Keratinocyte (primary cell): ENCODE measurements at regions not wholly inside any gene's neighbourhood (a gene's known extent, or its start where the extent isn't known, plus 50 kb on each side); places are given as distances from the start of the nearest gene placed in this dataset.

Experiments
- DNase-seq: peaks from one replicate; pipeline ENCODE4 v3.0.0-alpha.2; 2011; ENCODE audit warnings: low read depth, missing footprints, low spot score
- FAIRE-seq: peaks from 2 replicates; lab custom pipeline; 2011; peaks lifted over from hg19 to GRCh38; lab: Jason Lieb, UNC
- H2AFZ ChIP-seq: 2 replicates; pipeline ENCODE4 v1.6.0; 2012; ENCODE audit warnings: low read length, control low read depth, inconsistent platforms; ENCODE audit not compliant: control insufficient read depth
- H3K27ac ChIP-seq: 2 replicates; pipeline ENCODE4 v1.5.1; 2011; ENCODE audit warnings: low read length; ENCODE audit not compliant: control insufficient read depth, insufficient read depth
- H3K27me3 ChIP-seq: 3 replicates; pipeline ENCODE4 v1.6.0; 2011; ENCODE audit warnings: low read length; ENCODE audit not compliant: control insufficient read depth, insufficient read depth; ENCODE audit errors: extremely low read depth
- H3K36me3 ChIP-seq, 2 experiments: 2 replicates in 1 of 2; 3 replicates in 1 of 2; pipeline ENCODE4 v1.5.1; 2011; ENCODE audit warnings: low read length in 2 of 2, mild to moderate bottlenecking in 1 of 2; ENCODE audit not compliant: control insufficient read depth in 2 of 2, insufficient read depth in 2 of 2; ENCODE audit errors: extremely low read depth in 1 of 2
- H3K4me1 ChIP-seq: 3 replicates; pipeline ENCODE4 v1.5.1; 2011; ENCODE audit warnings: low read length; ENCODE audit not compliant: control insufficient read depth, insufficient read depth; ENCODE audit errors: extremely low read depth
- H3K4me2 ChIP-seq: 3 replicates; pipeline ENCODE4 v1.6.0; 2011; ENCODE audit warnings: low read depth, low read length; ENCODE audit not compliant: control insufficient read depth, insufficient read depth; ENCODE audit errors: extremely low read depth
- H3K4me3 ChIP-seq, 3 experiments: fragments of 200-600 bp in 1 of 3; sonication (generic) in 1 of 3; 2 replicates in 2 of 3; 3 replicates in 1 of 3; pipeline ENCODE4 v1.5.1; 2011 to 2016; ENCODE audit warnings: low read length in 3 of 3, mild to moderate bottlenecking in 3 of 3, control low read depth in 2 of 3, inconsistent platforms in 1 of 3, low read depth in 1 of 3, mixed read lengths in 1 of 3, mixed run types in 1 of 3, moderate library complexity in 1 of 3; ENCODE audit not compliant: control insufficient read depth in 2 of 3, insufficient read depth in 2 of 3; ENCODE audit errors: extremely low read depth in 1 of 3
- H3K79me2 ChIP-seq: 2 replicates; pipeline ENCODE4 v1.6.0; 2012; ENCODE audit warnings: low read length; ENCODE audit not compliant: control insufficient read depth, insufficient read depth
- H3K9ac ChIP-seq: 3 replicates; pipeline ENCODE4 v1.6.0; 2011; ENCODE audit warnings: low read length; ENCODE audit not compliant: control insufficient read depth, insufficient read depth; ENCODE audit errors: extremely low read depth
- H3K9me1 ChIP-seq: 3 replicates; pipeline ENCODE4 v1.6.0; 2011; ENCODE audit warnings: low read length; ENCODE audit not compliant: control insufficient read depth, insufficient read depth; ENCODE audit errors: extremely low read depth
- H3K9me3 ChIP-seq: 2 replicates; pipeline ENCODE4 v1.5.1; 2012; ENCODE audit warnings: low read depth, low read length; ENCODE audit not compliant: control insufficient read depth
- H4K20me1 ChIP-seq: 3 replicates; pipeline ENCODE4 v1.6.0; 2011; ENCODE audit warnings: low read length; ENCODE audit not compliant: control insufficient read depth, insufficient read depth; ENCODE audit errors: extremely low read depth
- EZH2 ChIP-seq: IDR thresholded peaks from one replicate; pipeline ENCODE4 v1.6.1; 2012; ENCODE audit warnings: inconsistent platforms, mild to moderate bottlenecking, low read length, moderate library complexity
- dilution Hi-C: fragments of 300-500 bp; cut with MboI; formaldehyde crosslinking; loops from one replicate; pipeline ENCODE4 v1.7.0; 2020; ENCODE audit warnings: low sequenced_read_pairs; ENCODE audit not compliant: extremely low pct_ligation_motif_present
- TF ChIP-seq, protein P1 (sequence below), 3 experiments: IDR thresholded peaks in 1 of 3; conservative IDR thresholded peaks in 1 of 3; optimal IDR thresholded peaks in 1 of 3; 2 replicates in 2 of 3; 3 replicates in 1 of 3; pipeline versions ENCODE3 to v1.5.1; 2011; ENCODE audit warnings: low read length in 3 of 3, mild to moderate bottlenecking in 3 of 3, moderate library complexity in 2 of 3, control low read depth in 1 of 3, inconsistent platforms in 1 of 3; ENCODE audit not compliant: insufficient read depth in 2 of 3; ENCODE audit errors: extremely low read depth in 1 of 3

DNA sequence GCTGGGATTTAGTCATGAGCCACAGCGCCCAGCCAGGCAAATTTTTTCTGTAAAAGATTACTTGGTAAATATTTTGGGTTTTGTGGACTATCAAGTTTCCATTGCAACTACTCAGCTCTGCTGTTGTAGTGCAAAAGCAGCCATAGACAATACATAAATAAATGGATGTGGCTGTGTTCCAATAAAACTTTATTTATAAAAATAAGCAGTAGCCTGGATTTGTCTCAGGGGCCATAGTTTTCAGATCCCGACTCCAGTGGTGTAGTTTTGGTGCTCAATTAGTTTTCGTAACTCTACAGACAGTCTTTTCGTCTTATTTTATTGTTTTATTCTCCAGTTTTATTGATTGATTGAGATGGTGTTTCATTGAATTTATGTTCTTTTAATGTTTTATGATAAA lies 80.1 kb upstream of the IVNS1ABP start:
- Histone ChIP-seq H3K36me3 (no peaks in the 10 kb centered on the region), H3K4me3 (no peak overlapping the region), H3K27ac (no peak overlapping the region), H3K27me3 (no peaks in the 10 kb centered on the region), H2AFZ (no peak overlapping the region), H3K9me3 (no peaks in the 10 kb centered on the region), H3K9ac (no peak overlapping the region), H4K20me1 (no peaks in the 10 kb centered on the region), H3K4me1 (peaks cover 25% of the 10 kb centered on the region), H3K79me2 (no peaks in the 10 kb centered on the region), H3K9me1 (no peaks in the 10 kb centered on the region), H3K4me2 (no peak overlapping the region)
- DNase-seq (no peak), FAIRE-seq (no peak)
- TF ChIP-seq EZH2, result no peak
- TF ChIP-seq, protein P1, sequence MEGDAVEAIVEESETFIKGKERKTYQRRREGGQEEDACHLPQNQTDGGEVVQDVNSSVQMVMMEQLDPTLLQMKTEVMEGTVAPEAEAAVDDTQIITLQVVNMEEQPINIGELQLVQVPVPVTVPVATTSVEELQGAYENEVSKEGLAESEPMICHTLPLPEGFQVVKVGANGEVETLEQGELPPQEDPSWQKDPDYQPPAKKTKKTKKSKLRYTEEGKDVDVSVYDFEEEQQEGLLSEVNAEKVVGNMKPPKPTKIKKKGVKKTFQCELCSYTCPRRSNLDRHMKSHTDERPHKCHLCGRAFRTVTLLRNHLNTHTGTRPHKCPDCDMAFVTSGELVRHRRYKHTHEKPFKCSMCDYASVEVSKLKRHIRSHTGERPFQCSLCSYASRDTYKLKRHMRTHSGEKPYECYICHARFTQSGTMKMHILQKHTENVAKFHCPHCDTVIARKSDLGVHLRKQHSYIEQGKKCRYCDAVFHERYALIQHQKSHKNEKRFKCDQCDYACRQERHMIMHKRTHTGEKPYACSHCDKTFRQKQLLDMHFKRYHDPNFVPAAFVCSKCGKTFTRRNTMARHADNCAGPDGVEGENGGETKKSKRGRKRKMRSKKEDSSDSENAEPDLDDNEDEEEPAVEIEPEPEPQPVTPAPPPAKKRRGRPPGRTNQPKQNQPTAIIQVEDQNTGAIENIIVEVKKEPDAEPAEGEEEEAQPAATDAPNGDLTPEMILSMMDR (optimal IDR thresholded peaks at IDR 0.05 in 1 of 3, IDR thresholded peaks at IDR 0.05 in 1 of 3, conservative IDR thresholded peaks at IDR 0.05 in 1 of 3; ENCODE audit: extremely low read depth in 1 of 3, insufficient read depth in 2 of 3, low read length in 3 of 3), result no peak
- dilution Hi-C loops, result no loop called here

DNA sequence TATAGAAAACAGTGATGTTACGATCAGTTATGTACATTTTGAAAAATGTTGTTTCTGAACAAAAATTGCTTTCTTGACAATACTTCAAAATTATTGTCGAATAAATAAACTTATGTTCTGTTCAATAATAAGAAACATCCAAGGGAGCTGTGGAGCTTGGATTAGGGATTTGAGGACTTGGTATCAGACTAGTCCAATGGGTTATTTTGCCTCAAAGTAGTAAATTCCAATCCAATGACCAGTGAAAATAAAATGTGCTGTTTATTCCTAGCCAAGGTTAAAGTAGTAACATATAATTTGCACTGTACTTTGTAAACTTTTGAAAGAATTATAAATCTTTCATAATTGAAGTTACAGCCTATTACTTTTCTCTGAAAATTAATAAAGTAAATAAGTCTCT lies 79.1 kb upstream of the IVNS1ABP start:
- TF ChIP-seq, protein P1 (optimal IDR thresholded peaks at IDR 0.05 in 1 of 3, IDR thresholded peaks at IDR 0.05 in 1 of 3, conservative IDR thresholded peaks at IDR 0.05 in 1 of 3; ENCODE audit: extremely low read depth in 1 of 3, insufficient read depth in 2 of 3, low read length in 3 of 3), result no peak
- no peak for TF ChIP-seq EZH2
- Histone ChIP-seq H3K9me1 (no peaks in the 10 kb centered on the region), H3K4me3 (no peak overlapping the region), H2AFZ (no peak overlapping the region), H3K9ac (no peak overlapping the region), H3K9me3 (no peaks in the 10 kb centered on the region), H3K79me2 (no peaks in the 10 kb centered on the region), H3K27ac (no peak overlapping the region), H3K4me2 (no peak overlapping the region), H3K4me1 (peaks cover 19% of the 10 kb centered on the region), H4K20me1 (no peaks in the 10 kb centered on the region), H3K36me3 (no peaks in the 10 kb centered on the region), H3K27me3 (no peaks in the 10 kb centered on the region)
- FAIRE-seq (no peak), DNase-seq (no peak)
- dilution Hi-C loops, result no loop called here
